SK-N-SH treated with all-trans-retinoic acid at 6 μM for 48 hours (cell line): ENCODE measurements at regions not wholly inside any gene's neighbourhood (a gene's known extent, or its start where the extent isn't known, plus 50 kb on each side); places are given as distances from the start of the nearest gene placed in this dataset.
"Not testable (repeated sequence)": the region's sequence is repeated elsewhere in the genome, so short reads cannot be mapped to it uniquely, and the experiment has no call there.

Experiments
- ATAC-seq: fragments of 200-7000 bp; cut with Tn5 transposase; 3 replicates; pipeline ENCODE4 v1.9.1; 2020; ENCODE audit warnings: mild to moderate bottlenecking, moderate library complexity
- ARNTL ChIP-seq: fragments of 450-650 bp; formaldehyde crosslinking; IDR thresholded peaks from 2 replicates; pipeline ENCODE4 v1.5.0; 2020; ENCODE audit warnings: low read depth, mild to moderate bottlenecking, moderate library complexity, borderline replicate concordance
- BACH2 ChIP-seq: fragments of 250-450 bp; sonication (Bioruptor Pico); IDR thresholded peaks from 2 replicates; pipeline ENCODE4 v1.9.0; 2021; ENCODE audit warnings: mild to moderate bottlenecking, borderline replicate concordance
- CSDC2 ChIP-seq: fragments of 250-450 bp; sonication (Bioruptor Pico); IDR thresholded peaks from 2 replicates; pipeline ENCODE4 v1.5.0; 2020; ENCODE audit warnings: mild to moderate bottlenecking, moderate library complexity
- ESRRG ChIP-seq: fragments of 250-450 bp; sonication (Bioruptor Pico); IDR thresholded peaks from 2 replicates; pipeline ENCODE4 v1.6.1; 2021; ENCODE audit warnings: mild to moderate bottlenecking
- GLIS3 ChIP-seq: fragments of 250-450 bp; sonication (Bioruptor Pico); IDR thresholded peaks from 2 replicates; pipeline ENCODE4 v1.5.0; 2020; ENCODE audit warnings: mild to moderate bottlenecking, moderate library complexity
- ISL1 ChIP-seq: fragments of 250-450 bp; sonication (Bioruptor Pico); IDR thresholded peaks from 2 replicates; pipeline ENCODE4 v2.1.2; 2022; ENCODE audit warnings: mild to moderate bottlenecking, moderate library complexity
- OSR1 ChIP-seq: fragments of 250-450 bp; sonication (Bioruptor Pico); IDR thresholded peaks from 2 replicates; pipeline ENCODE4 v1.8.0; 2022; ENCODE audit warnings: moderate library complexity, mild to moderate bottlenecking, inconsistent platforms
- PPARA ChIP-seq: fragments of 250-450 bp; sonication (Bioruptor Pico); IDR thresholded peaks from 2 replicates; pipeline ENCODE4 v1.5.0; 2020; ENCODE audit warnings: mild to moderate bottlenecking, borderline replicate concordance
- RARB ChIP-seq: fragments of 250-450 bp; sonication (Bioruptor Pico); IDR thresholded peaks from 2 replicates; pipeline ENCODE4 v1.8.0; 2021; ENCODE audit warnings: mild to moderate bottlenecking, moderate library complexity
- SNAI2 ChIP-seq: fragments of 250-450 bp; sonication (Bioruptor Pico); IDR thresholded peaks from 2 replicates; pipeline ENCODE4 v1.5.0; 2020; ENCODE audit warnings: mild to moderate bottlenecking, moderate library complexity
- TCF4 ChIP-seq: fragments of 250-450 bp; sonication (Bioruptor Pico); IDR thresholded peaks from 2 replicates; pipeline ENCODE4 v1.8.0; 2021; ENCODE audit warnings: mild to moderate bottlenecking, moderate library complexity, borderline replicate concordance
- ZC3H10 ChIP-seq: fragments of 250-450 bp; sonication (Bioruptor Pico); IDR thresholded peaks from 2 replicates; pipeline ENCODE4 v1.5.1; 2021; ENCODE audit warnings: mild to moderate bottlenecking, moderate library complexity
- ZFP3 ChIP-seq: fragments of 250-450 bp; sonication (Bioruptor Pico); IDR thresholded peaks from 2 replicates; pipeline ENCODE4 v1.5.0; 2020; ENCODE audit warnings: mild to moderate bottlenecking, moderate library complexity
- ZFP30 ChIP-seq: fragments of 450-650 bp; formaldehyde crosslinking; IDR thresholded peaks from 2 replicates; pipeline ENCODE4 v1.5.0; 2022; ENCODE audit warnings: mild to moderate bottlenecking, moderate library complexity
- ZNF565 ChIP-seq: fragments of 450-650 bp; formaldehyde crosslinking; conservative IDR thresholded peaks from 2 replicates; pipeline ENCODE4 v1.5.0; 2020; ENCODE audit warnings: low read depth, mild to moderate bottlenecking, moderate library complexity
- ZNF70 ChIP-seq: fragments of 450-650 bp; formaldehyde crosslinking; IDR thresholded peaks from 2 replicates; pipeline ENCODE4 v1.5.0; 2020; ENCODE audit warnings: mild to moderate bottlenecking, moderate library complexity
- ZNF8 ChIP-seq: fragments of 450-650 bp; formaldehyde crosslinking; IDR thresholded peaks from 2 replicates; pipeline ENCODE4 v1.5.0; 2020; ENCODE audit warnings: mild to moderate bottlenecking, moderate library complexity
- TF ChIP-seq, protein P1 (sequence below): fragments of 250-450 bp; sonication (Bioruptor Pico); IDR thresholded peaks from 2 replicates; pipeline ENCODE4 v1.5.1; 2020; ENCODE audit warnings: low read depth, mild to moderate bottlenecking, moderate library complexity
- TF ChIP-seq, protein P2 (sequence below): fragments of 250-450 bp; sonication (Bioruptor Pico); IDR thresholded peaks from 2 replicates; pipeline ENCODE4 v1.8.0; 2020; ENCODE audit warnings: mild to moderate bottlenecking, moderate library complexity, borderline replicate concordance
- TF ChIP-seq, protein P3 (sequence below): fragments of 250-450 bp; sonication (Bioruptor Pico); IDR thresholded peaks from 2 replicates; pipeline ENCODE4 v1.5.1; 2021; ENCODE audit warnings: mild to moderate bottlenecking, moderate library complexity

DNA sequence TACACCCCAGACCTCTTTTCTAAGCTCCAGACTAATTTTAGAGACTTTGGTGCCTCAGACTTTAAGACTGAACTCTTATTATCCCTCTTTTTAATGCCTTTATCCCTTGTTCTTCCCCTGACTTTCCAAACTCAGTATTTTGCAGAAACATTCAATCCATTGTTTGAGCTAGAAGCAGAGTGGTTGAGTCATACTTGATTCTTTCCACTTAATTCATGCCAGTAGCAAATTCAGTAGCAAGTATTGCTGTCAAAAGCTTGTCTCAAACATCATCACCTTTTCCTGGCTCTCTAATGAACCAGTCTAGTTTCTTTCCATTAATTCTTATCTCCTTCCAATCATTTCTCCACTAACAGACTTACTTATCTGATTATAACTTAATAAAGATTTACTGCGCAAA, 699.7 kb upstream of the ZNF804A start:
- no peak for TF ChIP-seq ESRRG (CRISPR knock-in tag)
- peak; percentile 52 for TF ChIP-seq ISL1 (CRISPR knock-in tag)
- TF ChIP-seq ZNF8: no peak
- TF ChIP-seq ZNF565 (CRISPR knock-in tag): no peak
- TF ChIP-seq, protein P1, sequence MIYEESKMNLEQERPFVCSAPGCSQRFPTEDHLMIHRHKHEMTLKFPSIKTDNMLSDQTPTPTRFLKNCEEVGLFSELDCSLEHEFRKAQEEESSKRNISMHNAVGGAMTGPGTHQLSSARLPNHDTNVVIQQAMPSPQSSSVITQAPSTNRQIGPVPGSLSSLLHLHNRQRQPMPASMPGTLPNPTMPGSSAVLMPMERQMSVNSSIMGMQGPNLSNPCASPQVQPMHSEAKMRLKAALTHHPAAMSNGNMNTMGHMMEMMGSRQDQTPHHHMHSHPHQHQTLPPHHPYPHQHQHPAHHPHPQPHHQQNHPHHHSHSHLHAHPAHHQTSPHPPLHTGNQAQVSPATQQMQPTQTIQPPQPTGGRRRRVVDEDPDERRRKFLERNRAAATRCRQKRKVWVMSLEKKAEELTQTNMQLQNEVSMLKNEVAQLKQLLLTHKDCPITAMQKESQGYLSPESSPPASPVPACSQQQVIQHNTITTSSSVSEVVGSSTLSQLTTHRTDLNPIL (CRISPR knock-in tag): no peak
- no peak for TF ChIP-seq ZNF70 (CRISPR knock-in tag)
- no peak for TF ChIP-seq GLIS3 (CRISPR knock-in tag)
- TF ChIP-seq, all 23 proteins: peak for 1
- ATAC-seq: peak; percentile 27; the same call in 1 of the 3 replicates

DNA sequence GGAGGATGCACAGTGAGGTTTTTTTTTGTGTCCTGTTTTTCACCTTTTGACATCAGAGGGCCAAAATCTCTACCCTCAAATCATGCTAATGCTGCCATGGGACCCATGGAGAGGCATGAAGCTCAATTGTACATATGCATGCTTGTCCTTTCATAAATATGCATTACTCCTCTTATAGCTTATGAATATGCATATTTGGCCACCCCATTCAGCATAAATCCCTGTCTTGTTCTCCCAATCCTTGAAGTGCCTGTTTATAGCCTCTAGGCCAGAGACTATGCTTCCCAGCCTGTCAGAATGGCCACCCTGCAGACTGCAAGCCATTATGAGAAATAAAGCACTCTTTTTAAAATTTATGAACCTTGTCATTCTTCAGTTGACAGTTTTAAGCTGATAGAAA, 696.4 kb upstream of the ZNF804A start:
- ATAC-seq: no peak
- no peak for TF ChIP-seq RARB (CRISPR knock-in tag)
- TF ChIP-seq BACH2 (CRISPR knock-in tag): no peak
- no peak for TF ChIP-seq OSR1
- no peak for TF ChIP-seq ZNF565 (CRISPR knock-in tag)
- no peak for TF ChIP-seq ZNF70 (CRISPR knock-in tag)
- TF ChIP-seq, all 23 proteins: peak for 0

DNA sequence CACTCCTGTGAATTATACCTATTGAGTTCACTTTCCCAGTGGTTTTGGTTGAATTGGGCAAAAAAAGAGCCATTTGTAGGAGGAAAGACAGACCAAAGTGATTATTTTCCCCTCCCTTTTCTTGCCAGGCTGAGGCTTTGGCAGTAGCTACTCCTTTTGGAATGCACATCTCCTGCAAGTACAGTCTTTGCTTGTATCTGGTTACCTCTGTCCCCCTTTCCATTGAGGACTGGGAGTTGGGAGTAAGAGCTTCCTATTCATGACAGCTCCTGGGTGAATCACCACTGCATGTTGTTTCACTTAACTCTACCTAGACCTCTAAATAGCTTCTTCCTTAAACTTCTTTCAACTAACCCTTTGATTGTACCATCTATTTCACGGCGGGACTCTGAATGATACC, 695.3 kb upstream of the ZNF804A start:
- TF ChIP-seq RARB (CRISPR knock-in tag): no peak
- no peak for TF ChIP-seq TCF4
- TF ChIP-seq ZNF8: no peak
- TF ChIP-seq, protein P2, sequence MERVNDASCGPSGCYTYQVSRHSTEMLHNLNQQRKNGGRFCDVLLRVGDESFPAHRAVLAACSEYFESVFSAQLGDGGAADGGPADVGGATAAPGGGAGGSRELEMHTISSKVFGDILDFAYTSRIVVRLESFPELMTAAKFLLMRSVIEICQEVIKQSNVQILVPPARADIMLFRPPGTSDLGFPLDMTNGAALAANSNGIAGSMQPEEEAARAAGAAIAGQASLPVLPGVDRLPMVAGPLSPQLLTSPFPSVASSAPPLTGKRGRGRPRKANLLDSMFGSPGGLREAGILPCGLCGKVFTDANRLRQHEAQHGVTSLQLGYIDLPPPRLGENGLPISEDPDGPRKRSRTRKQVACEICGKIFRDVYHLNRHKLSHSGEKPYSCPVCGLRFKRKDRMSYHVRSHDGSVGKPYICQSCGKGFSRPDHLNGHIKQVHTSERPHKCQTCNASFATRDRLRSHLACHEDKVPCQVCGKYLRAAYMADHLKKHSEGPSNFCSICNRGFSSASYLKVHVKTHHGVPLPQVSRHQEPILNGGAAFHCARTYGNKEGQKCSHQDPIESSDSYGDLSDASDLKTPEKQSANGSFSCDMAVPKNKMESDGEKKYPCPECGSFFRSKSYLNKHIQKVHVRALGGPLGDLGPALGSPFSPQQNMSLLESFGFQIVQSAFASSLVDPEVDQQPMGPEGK (CRISPR knock-in tag): no peak
- no peak for TF ChIP-seq ZFP3 (CRISPR knock-in tag)
- TF ChIP-seq PPARA (CRISPR knock-in tag): no peak
- no peak for TF ChIP-seq ZC3H10 (CRISPR knock-in tag)
- TF ChIP-seq, protein P3, sequence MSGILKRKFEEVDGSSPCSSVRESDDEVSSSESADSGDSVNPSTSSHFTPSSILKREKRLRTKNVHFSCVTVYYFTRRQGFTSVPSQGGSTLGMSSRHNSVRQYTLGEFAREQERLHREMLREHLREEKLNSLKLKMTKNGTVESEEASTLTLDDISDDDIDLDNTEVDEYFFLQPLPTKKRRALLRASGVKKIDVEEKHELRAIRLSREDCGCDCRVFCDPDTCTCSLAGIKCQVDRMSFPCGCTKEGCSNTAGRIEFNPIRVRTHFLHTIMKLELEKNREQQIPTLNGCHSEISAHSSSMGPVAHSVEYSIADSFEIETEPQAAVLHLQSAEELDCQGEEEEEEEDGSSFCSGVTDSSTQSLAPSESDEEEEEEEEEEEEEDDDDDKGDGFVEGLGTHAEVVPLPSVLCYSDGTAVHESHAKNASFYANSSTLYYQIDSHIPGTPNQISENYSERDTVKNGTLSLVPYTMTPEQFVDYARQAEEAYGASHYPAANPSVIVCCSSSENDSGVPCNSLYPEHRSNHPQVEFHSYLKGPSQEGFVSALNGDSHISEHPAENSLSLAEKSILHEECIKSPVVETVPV (CRISPR knock-in tag): no peak
- no peak for TF ChIP-seq ZFP30
- no peak for TF ChIP-seq ZNF565 (CRISPR knock-in tag)
- no peak for TF ChIP-seq ZNF70 (CRISPR knock-in tag)
- TF ChIP-seq ISL1 (CRISPR knock-in tag): no peak
- TF ChIP-seq ESRRG (CRISPR knock-in tag): no peak
- TF ChIP-seq, protein P1 (CRISPR knock-in tag): no peak
- TF ChIP-seq BACH2 (CRISPR knock-in tag): no peak
- no peak for TF ChIP-seq GLIS3 (CRISPR knock-in tag)
- TF ChIP-seq ARNTL: no peak
- peak; percentile 89 for ATAC-seq

DNA sequence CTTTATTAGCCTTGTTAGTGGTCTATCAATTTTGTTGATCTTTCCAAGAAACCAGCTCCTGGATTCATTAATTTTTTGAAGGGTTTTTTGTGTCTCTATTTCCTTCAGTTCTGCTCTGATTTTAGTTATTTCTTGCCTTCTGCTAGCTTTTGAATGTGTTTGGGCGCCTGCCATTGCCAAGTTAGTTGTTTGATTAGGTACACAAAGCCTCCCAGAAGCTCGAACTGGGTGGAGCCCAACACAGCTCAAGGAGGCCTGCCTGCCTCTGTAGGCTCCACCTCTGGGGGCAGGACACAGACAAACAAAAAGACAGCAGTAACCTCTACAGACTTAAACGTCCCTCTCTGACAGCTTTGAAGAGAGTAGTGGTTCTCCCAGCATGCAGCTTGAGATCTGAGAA, 682.3 kb upstream of the ZNF804A start:
- not testable (repeated sequence) for ATAC-seq

DNA sequence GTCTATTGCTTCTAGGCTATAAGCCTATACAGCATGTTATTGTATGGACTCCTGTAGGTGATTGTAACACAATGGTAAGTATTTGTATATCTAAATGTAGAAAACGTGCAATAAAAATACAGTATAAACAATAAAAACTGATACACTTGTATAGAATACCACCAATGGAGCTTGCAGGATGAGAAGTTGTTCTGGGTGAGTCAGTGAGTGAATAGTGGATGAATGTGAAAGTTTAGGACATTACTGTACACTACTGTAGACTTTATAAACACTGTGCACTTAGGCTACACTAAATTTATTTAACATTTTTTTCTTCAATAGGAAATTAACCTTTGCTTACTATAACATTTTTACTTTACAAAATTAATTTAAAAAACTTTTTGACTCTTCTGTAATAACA, 679.2 kb upstream of the ZNF804A start:
- no peak for ATAC-seq
- TF ChIP-seq, protein P1 (CRISPR knock-in tag): no peak
- TF ChIP-seq SNAI2 (CRISPR knock-in tag) (no peak), OSR1 (no peak), TCF4 (no peak), GLIS3 (CRISPR knock-in tag) (no peak), ZFP3 (CRISPR knock-in tag) (no peak), ZNF565 (CRISPR knock-in tag) (no peak), CSDC2 (CRISPR knock-in tag) (no peak)
- TF ChIP-seq, protein P3 (CRISPR knock-in tag): no peak
